IMR-90 (cell line): ENCODE measurements at regions not wholly inside any gene's neighbourhood (a gene's known extent, or its start where the extent isn't known, plus 50 kb on each side); places are given as distances from the start of the nearest gene placed in this dataset.

ENCODE experiments used
- ATAC-seq: fragments of 200-7000 bp; cut with Tn5 transposase; 2 replicates; pipeline ENCODE4 v1.9.1; 2020; ENCODE audit warnings: low read depth, mild to moderate bottlenecking, moderate library complexity
- BruUV-seq: library from RNA; stranded (reverse); fragments of 400-500 nt; replicated peaks from 2 replicates; lab custom pipeline; 2021; lab: Mats Ljungman, UMichigan
- CTCF ChIA-PET: fragments of 300-600 bp; formaldehyde crosslinking; extraction: SDS; loops from one replicate; lab custom pipeline; 2021; ENCODE audit warnings: antibody characterized with exemption; lab: Yijun Ruan, JAX
- POLR2A ChIA-PET: fragments of 300-600 bp; sonication (Branson Sonifier 250); formaldehyde crosslinking; loops from one replicate; lab custom pipeline; 2022; ENCODE audit warnings: antibody characterized with exemption; ENCODE audit not compliant: unreplicated experiment; lab: Charles Lee
- DNase-seq: peaks from one replicate; pipeline ENCODE4 v3.0.0; 2013
- H2AFZ ChIP-seq: replicated peaks from 2 replicates; pipeline ENCODE3; 2013; ENCODE audit warnings: low read length, mild to moderate bottlenecking; ENCODE audit not compliant: poor library complexity
- H2AK5ac ChIP-seq: 2 replicates; pipeline ENCODE4 v1.6.1; 2013; ENCODE audit warnings: low read depth, low read length, inconsistent platforms
- H2AK9ac ChIP-seq: replicated peaks from 2 replicates; pipeline ENCODE3; 2013; ENCODE audit warnings: mild to moderate bottlenecking, low read depth, low read length, moderate library complexity; ENCODE audit not compliant: poor library complexity
- H2BK120ac ChIP-seq: 2 replicates; pipeline ENCODE4 v1.6.1; 2013; ENCODE audit warnings: low read depth, low read length, inconsistent platforms
- H2BK15ac ChIP-seq: 3 replicates; pipeline ENCODE4 v1.6.1; 2013; ENCODE audit warnings: low read depth, low read length, inconsistent platforms
- H2BK20ac ChIP-seq: 2 replicates; pipeline ENCODE4 v1.6.1; 2013; ENCODE audit warnings: low read depth, mild to moderate bottlenecking, inconsistent platforms, low read length, moderate library complexity
- H2BK5ac ChIP-seq: 2 replicates; pipeline ENCODE4 v1.6.1; 2013; ENCODE audit warnings: mild to moderate bottlenecking, low read depth, low read length, inconsistent platforms; ENCODE audit not compliant: poor library complexity, severe bottlenecking
- H3K14ac ChIP-seq: replicated peaks from 2 replicates; pipeline ENCODE4 v1.6.1; 2013; ENCODE audit warnings: low read depth, low read length, inconsistent platforms
- H3K18ac ChIP-seq: 2 replicates; pipeline ENCODE4 v1.6.1; 2013; ENCODE audit warnings: low read depth, low read length, control low read depth
- H3K23ac ChIP-seq: 2 replicates; pipeline ENCODE4 v1.6.1; 2013; ENCODE audit warnings: low read depth, low read length, inconsistent platforms
- H3K27ac ChIP-seq: 2 replicates; pipeline ENCODE4 v1.5.1; 2013; ENCODE audit warnings: mild to moderate bottlenecking, control low read depth, low read length; ENCODE audit not compliant: insufficient read depth
- H3K27me3 ChIP-seq: 2 replicates; pipeline ENCODE4 v1.6.1; 2013; ENCODE audit warnings: low read length; ENCODE audit not compliant: control insufficient read depth, insufficient read depth
- H3K36me3 ChIP-seq: 2 replicates; pipeline ENCODE4 v1.6.1; 2013; ENCODE audit warnings: low read length, mixed read lengths; ENCODE audit not compliant: control insufficient read depth, insufficient read depth
- H3K4ac ChIP-seq: 2 replicates; pipeline ENCODE4 v1.6.1; 2013; ENCODE audit warnings: low read depth, low read length, inconsistent platforms
- H3K4me1 ChIP-seq: 2 replicates; pipeline ENCODE4 v1.6.1; 2013; ENCODE audit warnings: low read length, mixed read lengths; ENCODE audit not compliant: control insufficient read depth, insufficient read depth
- H3K4me2 ChIP-seq: 2 replicates; pipeline ENCODE4 v1.6.1; 2013; ENCODE audit warnings: low read depth, mild to moderate bottlenecking, control low read depth, low read length, moderate library complexity
- H3K4me3 ChIP-seq: 2 replicates; pipeline ENCODE4 v1.5.1; 2013; ENCODE audit warnings: low read depth, mild to moderate bottlenecking, control low read depth, low read length, moderate library complexity; ENCODE audit not compliant: insufficient read depth
- H3K56ac ChIP-seq: 2 replicates; pipeline ENCODE4 v1.6.1; 2013; ENCODE audit warnings: low read length, inconsistent platforms; ENCODE audit not compliant: insufficient read depth; ENCODE audit errors: extremely low read depth
- H3K79me1 ChIP-seq, 2 experiments: 2 replicates each; pipeline ENCODE4 v1.6.1; 2013; ENCODE audit warnings: low read length in 2 of 2, inconsistent platforms in 1 of 2, low read depth in 1 of 2
- H3K9ac ChIP-seq: 2 replicates; pipeline ENCODE4 v1.6.1; 2013; ENCODE audit warnings: low read depth, low read length, control low read depth
- H3K9me1 ChIP-seq: 2 replicates; pipeline ENCODE4 v1.6.1; 2013; ENCODE audit warnings: low read length, inconsistent platforms; ENCODE audit not compliant: insufficient read depth
- H3K9me3 ChIP-seq: 2 replicates; pipeline ENCODE4 v1.6.1; 2013; ENCODE audit warnings: low read length; ENCODE audit not compliant: control insufficient read depth, insufficient read depth
- H4K20me1 ChIP-seq: 2 replicates; pipeline ENCODE4 v1.6.1; 2013; ENCODE audit warnings: low read length, inconsistent platforms; ENCODE audit not compliant: insufficient read depth
- H4K5ac ChIP-seq: 2 replicates; pipeline ENCODE4 v1.6.1; 2013; ENCODE audit warnings: mild to moderate bottlenecking, low read depth, low read length, control low read depth
- H4K8ac ChIP-seq, 2 experiments: 2 replicates each; pipeline ENCODE4 v1.6.1; 2013; ENCODE audit warnings: low read depth in 2 of 2, low read length in 2 of 2, control low read depth in 1 of 2, inconsistent platforms in 1 of 2
- H4K91ac ChIP-seq: 2 replicates; pipeline ENCODE4 v1.6.1; 2013; ENCODE audit warnings: low read depth, low read length, inconsistent platforms; ENCODE audit not compliant: insufficient read depth
- SMC3 ChIP-seq: fragments of 150-350 bp; IDR thresholded peaks from 2 replicates; pipeline ENCODE4 v1.6.1; 2016; ENCODE audit warnings: low read depth, mild to moderate bottlenecking, antibody characterized with exemption, low read length, moderate library complexity
- whole genome bisulfite sequencing, 2 experiments: methylation state at CpG; one replicate each; pipeline versions ENCODE4 v1.1.5 to v1.1.7; 2013; ENCODE audit warnings: missing lambda C conversion rate in 2 of 2; ENCODE audit not compliant: insufficient read length in 1 of 2; ENCODE audit errors: extremely low coverage in 2 of 2; 5-methylcytosine and 5-hydroxymethylcytosine counted together
- dilution Hi-C: fragments of 300-500 bp; cut with HindIII; formaldehyde crosslinking; loops from one replicate; pipeline ENCODE4 v1.14.3; 2018; ENCODE audit warnings: low sequenced_read_pairs; ENCODE audit not compliant: unreplicated experiment
- in situ Hi-C: fragments of 300-500 bp; cut with MboI; formaldehyde crosslinking; loops from 3 replicates; pipeline ENCODE4 v1.14.3; 2019; ENCODE audit warnings: low sequenced_read_pairs, inconsistent platforms, mixed read lengths
- intact Hi-C: fragments of 100-400 bp; cut with micrococcal nuclease; formaldehyde crosslinking; loops from 2 replicates; pipeline ENCODE4 v1.10.0; 2022

GRCh38 chr3:27559835-27560234 is 75.7 kb upstream of the SLC4A7 start:
- ATAC-seq: peak; percentile 84
- Histone ChIP-seq H3K27ac (no peak overlapping the region), H2BK15ac (no peak overlapping the region), H4K91ac (no peak overlapping the region), H3K27me3 (no peaks in the 10 kb centered on the region), H3K14ac (0 out of 2 replicates have a peak overlapping the region, but pooled peaks have one; percentile 5), H3K79me1 (peaks cover 0 to 5% of the 10 kb centered on the region in 2 experiments; a peak in 1 of 4 replicates), H3K4me1 (peaks cover 10% of the 10 kb centered on the region), H2BK120ac (peak overlapping the region; percentile 35; the same call in 1 of the 2 replicates), H4K20me1 (no peaks in the 10 kb centered on the region), H4K8ac (peak overlapping the region in 1 of 2 experiments; percentile 48; a peak in 1 of 4 replicates), H3K9me3 (no peaks in the 10 kb centered on the region), H3K4me3 (no peak overlapping the region), H3K4me2 (no peak overlapping the region), H3K9ac (no peak overlapping the region), H2AFZ (peak overlapping the region; percentile 84), H3K23ac (no peak overlapping the region), H3K56ac (no peak overlapping the region), H2BK5ac (peak overlapping the region; percentile 48), H2AK9ac (no peak overlapping the region), H4K5ac (no peak overlapping the region), H2BK20ac (peak overlapping the region; percentile 72; the same call in 1 of the 2 replicates), H2AK5ac (no peak overlapping the region), H3K36me3 (no peaks in the 10 kb centered on the region), H3K4ac (peak overlapping the region; percentile 4; the same call in 1 of the 2 replicates), H3K18ac (no peak overlapping the region), H3K9me1 (peaks cover 12% of the 10 kb centered on the region)
- ChIA-PET POLR2A (no interaction called here), CTCF (interaction anchor here (1.1 kb wide), 1 partner anchor 121 kb away, joined by 3 read pairs; no protein-coding TSS in a partner anchor)
- in situ Hi-C loops (no loop called here), intact Hi-C loops (no loop called here), dilution Hi-C loops (no loop called here)
- no peak for TF ChIP-seq SMC3
- peak; percentile 88 for DNase-seq
- no TSS peak for BruUV-seq
- WGBS, 2 experiments: 14% methylated on average over 2 of the region's 6 CpGs; no CpG with 5 or more reads in 1 of the 2 experiments
